Breast epithelium (tissue), 3 donors: ENCODE measurements at regions not wholly inside any gene's neighbourhood (a gene's known extent, or its start where the extent isn't known, plus 50 kb on each side); places are given as distances from the start of the nearest gene placed in this dataset.
"Not testable (repeated sequence)": the region's sequence is repeated elsewhere in the genome, so short reads cannot be mapped to it uniquely, and the experiment has no call there.

Source experiments
- CTCF ChIP-seq, 3 donors: fragments of 450-650 bp; IDR thresholded peaks; one replicate each; pipeline ENCODE4 v1.5.1; 2016 to 2017; ENCODE audit warnings: antibody characterized with exemption in 3 of 3, mild to moderate bottlenecking in 3 of 3, moderate library complexity in 3 of 3
- POLR2A ChIP-seq: fragments of 450-650 bp; IDR thresholded peaks from one replicate; pipeline ENCODE4 v1.6.1; 2016; ENCODE audit warnings: antibody characterized with exemption, mild to moderate bottlenecking, moderate library complexity

GRCh38 chr3:195969838-195970776, 61.8 kb upstream of the TNK2 start:
- TF ChIP-seq POLR2A; CTCF (IDR thresholded peaks at IDR 0.05): not testable (repeated sequence)
